Dedifferentiated amniotic fluid mesenchymal stem cell (primary cell): ENCODE measurements at regions not wholly inside any gene's neighbourhood (a gene's known extent, or its start where the extent isn't known, plus 50 kb on each side); places are given as distances from the start of the nearest gene placed in this dataset.
"Not testable (repeated sequence)": the region's sequence is repeated elsewhere in the genome, so short reads cannot be mapped to it uniquely, and the experiment has no call there.

Experiments used
- DNase-seq: peaks from one replicate; pipeline ENCODE4 v3.0.0-alpha.2; 2016; ENCODE audit errors: extremely low spot score

- DNase-seq: not testable (repeated sequence)
These were observed 92.0 kb upstream of the TMTC4 start for GRCh38 chr13:100766570-100766969.

- no peak for DNase-seq
These were observed 90.3 kb upstream of the TMTC4 start for GRCh38 chr13:100764937-100765336.

GRCh38 chr13:100762126-100762525, 87.5 kb upstream of the TMTC4 start:
- not testable (repeated sequence) for DNase-seq

- no peak for DNase-seq
These were observed 81.3 kb upstream of the TMTC4 start for GRCh38 chr13:100755891-100756290.

GRCh38 chr13:100754459-100754858, 79.9 kb upstream of the TMTC4 start:
- DNase-seq: no peak

GRCh38 chr13:100753376-100753775, 78.8 kb upstream of the TMTC4 start:
- no peak for DNase-seq

GRCh38 chr13:100751826-100752225, 77.2 kb upstream of the TMTC4 start:
- no peak for DNase-seq

GRCh38 chr13:100746953-100747683, 72.5 kb upstream of the TMTC4 start:
- no peak for DNase-seq

- no peak for DNase-seq
These were observed 63.7 kb upstream of the TMTC4 start for GRCh38 chr13:100738176-100738855.

- DNase-seq: no peak
These were observed 60.9 kb upstream of the TMTC4 start for GRCh38 chr13:100735494-100735893.

GRCh38 chr13:100734194-100734720, 59.7 kb upstream of the TMTC4 start:
- DNase-seq: no peak

GRCh38 chr13:100733261-100733660, 58.7 kb upstream of the TMTC4 start:
- DNase-seq: no peak

- DNase-seq: no peak
These were observed 53.6 kb upstream of the TMTC4 start for GRCh38 chr13:100728201-100728600.

- no peak for DNase-seq
These were observed 50.9 kb upstream of the TMTC4 start for GRCh38 chr13:100725472-100725871.

GRCh38 chr13:100724568-100724967, 50.0 kb upstream of the TMTC4 start:
- no peak for DNase-seq
